DND-41 (cell line): ENCODE measurements at regions not wholly inside any gene's neighbourhood (a gene's known extent, or its start where the extent isn't known, plus 50 kb on each side); places are given as distances from the start of the nearest gene placed in this dataset.

Experiments used
- ATAC-seq: fragments of 200-7000 bp; cut with Tn5 transposase; 3 replicates; pipeline ENCODE4 v1.9.1; 2021; ENCODE audit warnings: low read depth; ENCODE audit not compliant: insufficient read depth
- DNase-seq: peaks from one replicate; pipeline ENCODE4 v3.0.0-alpha.2; 2020
- H2AFZ ChIP-seq: 2 replicates; pipeline ENCODE4 v1.6.0; 2012; ENCODE audit warnings: low read depth, low read length
- H3K27ac ChIP-seq: 2 replicates; pipeline ENCODE4 v1.5.1; 2012; ENCODE audit warnings: low read length, inconsistent platforms
- H3K27me3 ChIP-seq: fragments of 200-600 bp; sonication (generic); 2 replicates; pipeline ENCODE4 v1.6.0; 2012; ENCODE audit warnings: low read length, mild to moderate bottlenecking, inconsistent platforms; ENCODE audit not compliant: insufficient read depth, poor library complexity
- H3K36me3 ChIP-seq: 2 replicates; pipeline ENCODE4 v1.5.1; 2012; ENCODE audit warnings: low read length, inconsistent platforms; ENCODE audit not compliant: insufficient read depth
- H3K4me1 ChIP-seq: 2 replicates; pipeline ENCODE4 v1.5.1; 2012; ENCODE audit warnings: mild to moderate bottlenecking, low read length; ENCODE audit not compliant: insufficient read depth
- H3K4me2 ChIP-seq: 2 replicates; pipeline ENCODE4 v1.6.0; 2012; ENCODE audit warnings: mild to moderate bottlenecking, moderate library complexity, low read length, inconsistent platforms; ENCODE audit not compliant: insufficient read depth
- H3K4me3 ChIP-seq, 2 experiments: fragments of 200-600 bp in 1 of 2; shearing (Covaris generic) in 1 of 2; 2 replicates each; pipeline ENCODE4 v1.5.1; 2012 to 2016; ENCODE audit warnings: inconsistent platforms in 2 of 2, low read length in 2 of 2, mild to moderate bottlenecking in 2 of 2, low read depth in 1 of 2, moderate library complexity in 1 of 2
- H3K79me2 ChIP-seq: 2 replicates; pipeline ENCODE4 v1.6.0; 2012; ENCODE audit warnings: low read length, inconsistent platforms; ENCODE audit not compliant: insufficient read depth
- H3K9ac ChIP-seq: 2 replicates; pipeline ENCODE4 v1.6.0; 2012; ENCODE audit warnings: low read depth, mild to moderate bottlenecking, inconsistent platforms, low read length, moderate library complexity
- H3K9me3 ChIP-seq: 2 replicates; pipeline ENCODE4 v1.5.1; 2012; ENCODE audit warnings: low read length, moderate library complexity, mild to moderate bottlenecking, inconsistent platforms; ENCODE audit not compliant: insufficient read depth, severe bottlenecking
- H4K20me1 ChIP-seq: 2 replicates; pipeline ENCODE4 v1.6.0; 2012; ENCODE audit warnings: low read length; ENCODE audit not compliant: insufficient read depth
- CTCF ChIP-seq: IDR thresholded peaks from 2 replicates; pipeline ENCODE4 v1.5.1; 2012; ENCODE audit warnings: borderline replicate concordance, low read length, moderate library complexity, mild to moderate bottlenecking; ENCODE audit not compliant: poor library complexity, severe bottlenecking; ENCODE audit errors: extremely low read depth
- EZH2 ChIP-seq: IDR thresholded peaks from 3 replicates; pipeline ENCODE4 v1.6.1; 2012; ENCODE audit warnings: borderline replicate concordance, low read depth, mild to moderate bottlenecking, moderate library complexity, low read length, inconsistent platforms; ENCODE audit not compliant: severe bottlenecking

GRCh38 chr5:107032629-107033028 lies 638.1 kb downstream of the EFNA5 start:
- DNase-seq: no peak
- no peaks in the 10 kb centered on the region for H3K9me3 ChIP-seq

GRCh38 chr5:107028938-107029337 lies 641.8 kb downstream of the EFNA5 start:
- no peaks in the 10 kb centered on the region for H4K20me1 ChIP-seq
- no peak overlapping the region for H3K4me2 ChIP-seq
- H2AFZ ChIP-seq: no peak overlapping the region
- no peaks in the 10 kb centered on the region for H3K36me3 ChIP-seq
- H3K9me3 ChIP-seq: no peaks in the 10 kb centered on the region
- no peak overlapping the region for H3K4me3 ChIP-seq
- ATAC-seq (no peak), DNase-seq (no peak)
- H3K79me2 ChIP-seq: no peaks in the 10 kb centered on the region
- H3K27ac ChIP-seq: no peak overlapping the region
- H3K9ac ChIP-seq: no peak overlapping the region
- no peaks in the 10 kb centered on the region for H3K27me3 ChIP-seq
- no peak for TF ChIP-seq EZH2
- TF ChIP-seq CTCF: no peak
- no peaks in the 10 kb centered on the region for H3K4me1 ChIP-seq

More at GRCh38 chr5:107032629-107033028, 638.1 kb downstream of the EFNA5 start:
- Histone ChIP-seq H3K79me2 (no peaks in the 10 kb centered on the region), H3K4me2 (no peak overlapping the region), H3K9ac (no peak overlapping the region), H3K4me1 (no peaks in the 10 kb centered on the region), H4K20me1 (no peaks in the 10 kb centered on the region), H3K36me3 (no peaks in the 10 kb centered on the region), H3K27me3 (no peaks in the 10 kb centered on the region), H3K4me3 (no peak overlapping the region), H3K27ac (no peak overlapping the region), H2AFZ (no peak overlapping the region)
- ATAC-seq: no peak
- TF ChIP-seq CTCF: no peak
- no peak for TF ChIP-seq EZH2

- no peaks in the 10 kb centered on the region for H3K36me3 ChIP-seq
- no peak overlapping the region for H2AFZ ChIP-seq
- ATAC-seq: no peak
- TF ChIP-seq CTCF: no peak
- no peak for TF ChIP-seq EZH2
- no peak overlapping the region for H3K4me3 ChIP-seq
- H3K27me3 ChIP-seq: no peaks in the 10 kb centered on the region
- H3K4me1 ChIP-seq: no peaks in the 10 kb centered on the region
- H4K20me1 ChIP-seq: no peaks in the 10 kb centered on the region
- no peaks in the 10 kb centered on the region for H3K79me2 ChIP-seq
- no peaks in the 10 kb centered on the region for H3K9me3 ChIP-seq
- no peak overlapping the region for H3K9ac ChIP-seq
- DNase-seq: no peak
- no peak overlapping the region for H3K4me2 ChIP-seq
- no peak overlapping the region for H3K27ac ChIP-seq
These were observed 644.8 kb downstream of the EFNA5 start for GRCh38 chr5:107025712-107026497.
